ENCODE measurements at regions not wholly inside any gene's neighbourhood (a gene's known extent, or its start where the extent isn't known, plus 50 kb on each side); places are given as distances from the start of the nearest gene placed in this dataset.

GRCh38 chr5:174376056-174376455 is 330.6 kb downstream of the NSG2 start (continued):
- no peak for TF ChIP-seq ZNF274 (IDR thresholded peaks at IDR 0.05; ENCODE audit: low read depth, low read length)
- TF ChIP-seq JUND (IDR thresholded peaks at IDR 0.05), result no peak
- TF ChIP-seq ZFX (IDR thresholded peaks at IDR 0.05), result no peak
- TF ChIP-seq MAX (IDR thresholded peaks at IDR 0.05), result no peak
- no peak for TF ChIP-seq POLR2AphosphoS5 (IDR thresholded peaks at IDR 0.05; ENCODE audit: low read depth, low read length)
- no peak for TF ChIP-seq SIN3A (IDR thresholded peaks at IDR 0.05; ENCODE audit: low read depth)
- no peak for TF ChIP-seq TCF7L2 (IDR thresholded peaks at IDR 0.05; ENCODE audit: borderline replicate concordance, extremely low read depth, insufficient read depth, insufficient read length)
- TF ChIP-seq POLR2A (IDR thresholded peaks at IDR 0.05; ENCODE audit: borderline replicate concordance, extremely low read depth, insufficient read depth, insufficient read length), result no peak

GRCh38 chr5:174376726-174377373 is 331.3 kb downstream of the NSG2 start:
- no peak for TF ChIP-seq RAD21 (IDR thresholded peaks at IDR 0.05; ENCODE audit: low read depth)
- TF ChIP-seq FOSL1 (IDR thresholded peaks at IDR 0.05; ENCODE audit: low read depth), result no peak
- TF ChIP-seq ELF1 (IDR thresholded peaks at IDR 0.05; ENCODE audit: borderline replicate concordance, low read depth), result no peak
- no TSS peak for BruUV-seq (replicated peaks)
- Histone ChIP-seq H3K4me1 (ENCODE audit: control insufficient read depth in 1 of 2, insufficient read depth in 2 of 2, low read length in 2 of 2) (peaks cover 8 to 10% of the 10 kb centered on the region in 2 experiments), H3K79me2 (ENCODE audit: insufficient read depth, low read length) (no peaks in the 10 kb centered on the region), H3K9me2 (ENCODE audit: insufficient read depth) (no peaks in the 10 kb centered on the region), H3K36me3 (ENCODE audit: control insufficient read depth in 1 of 2, insufficient read depth in 2 of 2, low read length in 2 of 2) (no peaks in the 10 kb centered on the region), H2AFZ (ENCODE audit: low read depth, low read length, poor library complexity, severe bottlenecking) (no peak overlapping the region), H3K27ac (ENCODE audit: low read depth, low read length) (no peak overlapping the region), H3K4me2 (ENCODE audit: low read length) (no peak overlapping the region), H4K20me1 (ENCODE audit: insufficient read depth) (no peaks in the 10 kb centered on the region), H3K4me3 (replicated peaks in 1 of 2; ENCODE audit: low read depth in 1 of 2, low read length in 2 of 2) (no peak overlapping the region), H3K9ac (ENCODE audit: low read length) (no peak overlapping the region), H3K27me3 (ENCODE audit: insufficient read depth, low read length) (peaks cover 27% of the 10 kb centered on the region; the same call in 1 of the 2 replicates), H3K9me3 (ENCODE audit: control insufficient read depth in 1 of 2, insufficient read depth in 1 of 2, low read depth in 1 of 2, low read length in 2 of 2) (no peaks in the 10 kb centered on the region)
- no peak for ATAC-seq
- no peak for DNase-seq (ENCODE audit: low read depth, low spot score)
- intact Hi-C loops (cut with micrococcal nuclease), result no loop called here
- ChIA-PET RAD21 (ENCODE audit: low non-redundant PET in 1 of 2, low total read pairs in 2 of 2, uncharacterized antibody in 2 of 2, unreplicated experiment in 2 of 2) (no interaction called here), CTCF (no interaction called here), POLR2A (no interaction called here)

All from HCT116 (cell line).